Endothelial cell of umbilical vein (primary cell): ENCODE measurements at regions not wholly inside any gene's neighbourhood (a gene's known extent, or its start where the extent isn't known, plus 50 kb on each side); places are given as distances from the start of the nearest gene placed in this dataset.

ENCODE experiments used
- BruUV-seq: library from RNA; stranded (reverse); fragments of 400-500 nt; replicated peaks from 2 replicates; lab custom pipeline; 2021; lab: Mats Ljungman, UMichigan
- CTCF ChIA-PET: fragments of 300-600, 350-600 bp; sonication (Branson Sonifier 250); formaldehyde crosslinking; loops from one replicate; lab custom pipeline; 2021; ENCODE audit warnings: antibody characterized with exemption, inconsistent platforms; lab: Charles Lee
- POLR2A ChIA-PET: fragments of 300-600, 350-600 bp; sonication (Branson Sonifier 250); formaldehyde crosslinking; loops from one replicate; lab custom pipeline; 2021; ENCODE audit warnings: antibody characterized with exemption, inconsistent platforms; lab: Charles Lee
- DNase-seq: peaks from one replicate; pipeline ENCODE4 v3.0.0-alpha.2; 2011; ENCODE audit warnings: low read depth, low spot score
- FAIRE-seq: peaks from 2 replicates; lab custom pipeline; 2011; peaks lifted over from hg19 to GRCh38; lab: Jason Lieb, UNC
- H2AFZ ChIP-seq: 2 replicates; pipeline ENCODE4 v1.6.0; 2012; ENCODE audit warnings: low read depth, low read length, control low read depth, inconsistent platforms
- H3K27ac ChIP-seq: 2 replicates; pipeline ENCODE4 v1.5.1; 2011; ENCODE audit warnings: low read depth, mild to moderate bottlenecking, control low read depth, low read length, moderate library complexity; ENCODE audit not compliant: insufficient read depth
- H3K27me3 ChIP-seq, 2 experiments: 2 replicates each; pipeline versions ENCODE4 v1.6.0 to v1.6.1; 2011; ENCODE audit warnings: low read length in 2 of 2, mixed read lengths in 1 of 2; ENCODE audit not compliant: control insufficient read depth in 2 of 2, insufficient read depth in 2 of 2
- H3K36me3 ChIP-seq, 2 experiments: 2 replicates in 1 of 2; 3 replicates in 1 of 2; pipeline ENCODE4 v1.5.1; 2011; ENCODE audit warnings: low read length in 2 of 2, mild to moderate bottlenecking in 1 of 2, moderate library complexity in 1 of 2; ENCODE audit not compliant: control insufficient read depth in 2 of 2, insufficient read depth in 2 of 2; ENCODE audit errors: extremely low read depth in 1 of 2
- H3K4me1 ChIP-seq: 3 replicates; pipeline ENCODE4 v1.5.1; 2011; ENCODE audit warnings: mild to moderate bottlenecking, low read length; ENCODE audit not compliant: control insufficient read depth, insufficient read depth; ENCODE audit errors: extremely low read depth
- H3K4me2 ChIP-seq: 2 replicates; pipeline ENCODE4 v1.6.1; 2011; ENCODE audit warnings: low read length, control low read depth, mixed read lengths; ENCODE audit not compliant: insufficient read depth
- H3K4me3 ChIP-seq, 3 experiments: fragments of 200-600 bp in 1 of 3; sonication (generic), shearing (Covaris generic) in 1 of 3; replicated peaks in 1 of 3; 2 replicates each; pipeline ENCODE4 v1.5.1; 2011 to 2016; ENCODE audit warnings: control low read depth in 3 of 3, low read length in 3 of 3, mild to moderate bottlenecking in 2 of 3, inconsistent platforms in 1 of 3, low read depth in 1 of 3, moderate library complexity in 1 of 3; ENCODE audit not compliant: insufficient read depth in 1 of 3
- H3K79me2 ChIP-seq: 2 replicates; pipeline ENCODE4 v1.6.0; 2012; ENCODE audit warnings: low read length, inconsistent platforms; ENCODE audit not compliant: control insufficient read depth, insufficient read depth
- H3K9ac ChIP-seq: replicated peaks from 2 replicates; pipeline ENCODE3; 2011; ENCODE audit warnings: low read length, control low read depth; ENCODE audit not compliant: insufficient read depth; ENCODE audit errors: extremely low read depth
- H3K9me1 ChIP-seq: replicated peaks from 3 replicates; pipeline ENCODE4 v1.6.0; 2011; ENCODE audit warnings: mild to moderate bottlenecking, low read length; ENCODE audit not compliant: control insufficient read depth, insufficient read depth; ENCODE audit errors: extremely low read depth
- H3K9me3 ChIP-seq: replicated peaks from 2 replicates; pipeline ENCODE4 v1.5.1; 2012; ENCODE audit warnings: low read length, inconsistent platforms; ENCODE audit not compliant: control insufficient read depth, insufficient read depth
- H4K20me1 ChIP-seq: replicated peaks from 2 replicates; pipeline ENCODE3; 2011; ENCODE audit warnings: mild to moderate bottlenecking, low read length; ENCODE audit not compliant: control insufficient read depth, insufficient read depth; ENCODE audit errors: extremely low read depth
- CTCF ChIP-seq, 2 donors: IDR thresholded peaks; 1 replicate in 1 of 2; 2 replicates in 1 of 2; pipeline ENCODE4 v1.5.1; 2011; ENCODE audit warnings: low read length in 2 of 2, mild to moderate bottlenecking in 2 of 2, moderate library complexity in 2 of 2, control low read depth in 1 of 2, inconsistent platforms in 1 of 2, low read depth in 1 of 2; ENCODE audit not compliant: insufficient read depth in 1 of 2; ENCODE audit errors: extremely low read depth in 1 of 2
- EZH2 ChIP-seq: IDR thresholded peaks from 2 replicates; pipeline ENCODE4 v1.6.1; 2012; ENCODE audit warnings: borderline replicate concordance, low read depth, mild to moderate bottlenecking, moderate library complexity, low read length, inconsistent platforms; ENCODE audit not compliant: severe bottlenecking
- FOS ChIP-seq: IDR thresholded peaks from 2 replicates; pipeline ENCODE4 v1.6.1; 2011; ENCODE audit warnings: mild to moderate bottlenecking, low read length, moderate library complexity, borderline replicate concordance; ENCODE audit not compliant: insufficient read depth
- GATA2 ChIP-seq: IDR thresholded peaks from 2 replicates; pipeline ENCODE4 v1.7.0; 2011; ENCODE audit warnings: low read depth, mild to moderate bottlenecking, moderate library complexity, mixed read lengths, low read length; ENCODE audit not compliant: insufficient read length, insufficient read depth
- JUN ChIP-seq: IDR thresholded peaks from 2 replicates; pipeline ENCODE4 v1.6.1; 2011; ENCODE audit warnings: borderline replicate concordance, low read depth; ENCODE audit not compliant: insufficient read length, insufficient read depth
- MAX ChIP-seq: IDR thresholded peaks from 2 replicates; pipeline ENCODE4 v1.6.1; 2011; ENCODE audit not compliant: insufficient read depth, insufficient read length
- MYC ChIP-seq: IDR thresholded peaks from one replicate; pipeline ENCODE4 v1.6.1; 2011; ENCODE audit warnings: mild to moderate bottlenecking, low read depth, low read length
- POLR2A ChIP-seq: IDR thresholded peaks from 2 replicates; pipeline ENCODE4 v1.6.1; 2012; ENCODE audit warnings: low read depth, mild to moderate bottlenecking, control low read depth, low read length
- POLR2AphosphoS5 ChIP-seq: IDR thresholded peaks from 2 replicates; pipeline ENCODE4 v1.6.1; 2012; ENCODE audit warnings: low read depth, mild to moderate bottlenecking, control low read depth, low read length, moderate library complexity; ENCODE audit not compliant: insufficient read depth
- dilution Hi-C: fragments of 300-500 bp; cut with MboI; formaldehyde crosslinking; loops from one replicate; pipeline ENCODE4 v1.15.0; 2019; ENCODE audit warnings: low sequenced_read_pairs; ENCODE audit not compliant: extremely low pct_ligation_motif_present
- intact Hi-C: fragments of 100-400 bp; cut with micrococcal nuclease; formaldehyde crosslinking; loops from one replicate; pipeline ENCODE4 v1.10.0; 2022

GRCh38 chr5:71830681-71831539 is 111.8 kb downstream of the CARTPT start:
- FAIRE-seq (peak; percentile 44), DNase-seq (peak; percentile 47)
- H4K20me1 ChIP-seq: no peaks in the 10 kb centered on the region
- no peak overlapping the region for H3K9ac ChIP-seq
- no peak overlapping the region for H3K4me2 ChIP-seq
- H3K27me3 ChIP-seq: no peaks in the 10 kb centered on the region
- POLR2A ChIA-PET: no interaction called here
- no peak overlapping the region for H2AFZ ChIP-seq
- H3K9me1 ChIP-seq: no peaks in the 10 kb centered on the region
- no peak overlapping the region for H3K27ac ChIP-seq
- intact Hi-C loops (no loop called here), dilution Hi-C loops (no loop called here)
- no peak overlapping the region for H3K4me3 ChIP-seq
- no peak for TF ChIP-seq MYC
- TF ChIP-seq POLR2AphosphoS5: no peak
- no peak for TF ChIP-seq POLR2A
- no peak for TF ChIP-seq JUN
- no peak for TF ChIP-seq CTCF (IDR thresholded peaks at IDR 0.05; ENCODE audit: extremely low read depth in 1 of 2, insufficient read depth in 1 of 2, low read depth in 1 of 2, low read length in 2 of 2)
- TF ChIP-seq FOS: no peak
- no peak for TF ChIP-seq GATA2
- no peak for TF ChIP-seq EZH2
- TF ChIP-seq MAX: no peak
- H3K4me1 ChIP-seq: no peaks in the 10 kb centered on the region
- CTCF ChIA-PET: interaction anchor here (1.0 kb wide), 1 partner anchor 14 kb away, joined by 3 read pairs; no protein-coding TSS in a partner anchor
- no TSS peak for BruUV-seq
- no peaks in the 10 kb centered on the region for H3K79me2 ChIP-seq
- H3K9me3 ChIP-seq: no peaks in the 10 kb centered on the region
- no peaks in the 10 kb centered on the region for H3K36me3 ChIP-seq
